ENCODE measurements at regions not wholly inside any gene's neighbourhood (a gene's known extent, or its start where the extent isn't known, plus 50 kb on each side); places are given as distances from the start of the nearest gene placed in this dataset.

- TF ChIP-seq CTCF (conservative IDR thresholded peaks at IDR 0.05) (no peak), ZFX (IDR thresholded peaks at IDR 0.05) (no peak)
Measured at GRCh38 chr2:161078211-161078539, 82.1 kb upstream of the TANK start.

Data from C4-2B (cell line).